WTC11 (cell line): ENCODE measurements at regions not wholly inside any gene's neighbourhood (a gene's known extent, or its start where the extent isn't known, plus 50 kb on each side); places are given as distances from the start of the nearest gene placed in this dataset.

ENCODE experiments used
- ATAC-seq: fragments of 200-7000 bp; cut with Tn5 transposase; 2 replicates; pipeline ENCODE4 v1.10.0; 2021; ENCODE audit warnings: mild to moderate bottlenecking, moderate library complexity
- CTCF ChIA-PET: fragments of 300-600 bp; sonication (Branson Sonifier 250); formaldehyde crosslinking; loops from one replicate; lab custom pipeline; 2021; ENCODE audit warnings: antibody characterized with exemption; lab: Charles Lee
- POLR2A ChIA-PET: fragments of 350-600 bp; sonication (Branson Sonifier 250); formaldehyde crosslinking; loops from one replicate; lab custom pipeline; 2021; ENCODE audit warnings: antibody characterized with exemption; lab: Charles Lee
- DNase-seq: peaks from one replicate; pipeline ENCODE4 v3.0.0; 2021; ENCODE audit warnings: low spot score
- H3K27ac Mint-ChIP-seq: 2 replicates; pipeline ENCODE4 v1.8.0; 2021; ENCODE audit warnings: mixed read lengths
- H3K27me3 Mint-ChIP-seq: 2 replicates; pipeline ENCODE4 v1.8.0; 2021; ENCODE audit warnings: low read depth, mild to moderate bottlenecking, moderate library complexity, mixed read lengths
- H3K36me3 Mint-ChIP-seq: 2 replicates; pipeline ENCODE4 v1.8.0; 2021; ENCODE audit warnings: mixed read lengths
- H3K4me1 Mint-ChIP-seq: 2 replicates; pipeline ENCODE4 v1.8.0; 2022; ENCODE audit warnings: mixed read lengths
- H3K4me3 Mint-ChIP-seq: 2 replicates; pipeline ENCODE4 v1.8.0; 2021; ENCODE audit warnings: mild to moderate bottlenecking, moderate library complexity, mixed read lengths
- H3K9me3 Mint-ChIP-seq: 2 replicates; pipeline ENCODE4 v1.8.0; 2021; ENCODE audit warnings: mixed read lengths
- CBFB ChIP-seq: sonication (generic); formaldehyde crosslinking; IDR thresholded peaks from 2 replicates; pipeline ENCODE4 v1.8.1; 2022; ENCODE audit warnings: mild to moderate bottlenecking, low read depth, missing genetic modification reagents
- E2F4 ChIP-seq: sonication (generic); formaldehyde crosslinking; IDR thresholded peaks from 2 replicates; pipeline ENCODE4 v1.8.1; 2022; ENCODE audit warnings: low read depth, mild to moderate bottlenecking, moderate library complexity, missing genetic modification reagents, borderline replicate concordance
- ELF4 ChIP-seq: sonication (generic); formaldehyde crosslinking; IDR thresholded peaks from 2 replicates; pipeline ENCODE4 v1.8.1; 2022; ENCODE audit warnings: low read depth, mild to moderate bottlenecking, moderate library complexity, missing genetic modification reagents
- ESRRA ChIP-seq: sonication (generic); formaldehyde crosslinking; IDR thresholded peaks from 2 replicates; pipeline ENCODE4 v1.8.1; 2022; ENCODE audit warnings: mild to moderate bottlenecking, missing genetic modification reagents, borderline replicate concordance
- GABPB1 ChIP-seq: sonication (generic); formaldehyde crosslinking; IDR thresholded peaks from 2 replicates; pipeline ENCODE4 v1.8.1; 2023; ENCODE audit warnings: mild to moderate bottlenecking, missing genetic modification reagents
- IRF2 ChIP-seq: sonication (generic); formaldehyde crosslinking; IDR thresholded peaks from 2 replicates; pipeline ENCODE4 v1.8.0; 2022; ENCODE audit warnings: low read depth, missing genetic modification reagents, borderline replicate concordance
- JAZF1 ChIP-seq: fragments of 250-450 bp; sonication (Bioruptor Pico); IDR thresholded peaks from 2 replicates; pipeline ENCODE4 v1.9.0; 2021; ENCODE audit warnings: moderate library complexity, mild to moderate bottlenecking, inconsistent platforms
- KAT7 ChIP-seq: sonication (generic); formaldehyde crosslinking; IDR thresholded peaks from 2 replicates; pipeline ENCODE4 v1.8.1; 2023; ENCODE audit warnings: missing genetic modification reagents, mild to moderate bottlenecking, borderline replicate concordance
- MYBL2 ChIP-seq: sonication (generic); formaldehyde crosslinking; IDR thresholded peaks from 2 replicates; pipeline ENCODE4 v1.8.1; 2023; ENCODE audit warnings: mild to moderate bottlenecking, moderate library complexity, missing genetic modification reagents
- NFYB ChIP-seq: sonication (generic); formaldehyde crosslinking; conservative IDR thresholded peaks from 2 replicates; pipeline ENCODE4 v1.8.0; 2022; ENCODE audit warnings: low read depth, missing genetic modification reagents
- NR1H2 ChIP-seq: sonication (generic); formaldehyde crosslinking; IDR thresholded peaks from 2 replicates; pipeline ENCODE4 v1.9.0; 2021; ENCODE audit warnings: mild to moderate bottlenecking, moderate library complexity, missing genetic modification reagents
- NR2C2 ChIP-seq: sonication (generic); formaldehyde crosslinking; IDR thresholded peaks from 2 replicates; pipeline ENCODE4 v1.8.0; 2022; ENCODE audit warnings: mild to moderate bottlenecking, missing genetic modification reagents
- PRRX2 ChIP-seq: fragments of 250-450 bp; sonication (Bioruptor Pico); IDR thresholded peaks from 2 replicates; pipeline ENCODE4 v1.8.0; 2021; ENCODE audit warnings: mild to moderate bottlenecking
- RELA ChIP-seq: sonication (generic); formaldehyde crosslinking; IDR thresholded peaks from 2 replicates; pipeline ENCODE4 v1.8.1; 2022; ENCODE audit warnings: missing genetic modification reagents, mild to moderate bottlenecking, borderline replicate concordance
- TCF7 ChIP-seq: sonication (generic); formaldehyde crosslinking; IDR thresholded peaks from 2 replicates; pipeline ENCODE4 v1.8.0; 2022; ENCODE audit warnings: mild to moderate bottlenecking, low read depth, missing genetic modification reagents, moderate library complexity
- TP53 ChIP-seq: sonication (generic); formaldehyde crosslinking; IDR thresholded peaks from 2 replicates; pipeline ENCODE4 v1.8.1; 2023; ENCODE audit warnings: mild to moderate bottlenecking, missing genetic modification reagents
- ZNF138 ChIP-seq: sonication (generic); formaldehyde crosslinking; conservative IDR thresholded peaks from 2 replicates; pipeline ENCODE4 v1.8.1; 2022; ENCODE audit warnings: mild to moderate bottlenecking, moderate library complexity, missing genetic modification reagents
- ZNF219 ChIP-seq: sonication (generic); formaldehyde crosslinking; IDR thresholded peaks from 2 replicates; pipeline ENCODE4 v1.8.0; 2023; ENCODE audit warnings: missing genetic modification reagents, mild to moderate bottlenecking, borderline replicate concordance
- ZNF232 ChIP-seq: sonication (generic); formaldehyde crosslinking; IDR thresholded peaks from 2 replicates; pipeline ENCODE4 v1.8.0; 2022; ENCODE audit warnings: mild to moderate bottlenecking, missing genetic modification reagents
- ZNF281 ChIP-seq: sonication (generic); formaldehyde crosslinking; IDR thresholded peaks from 2 replicates; pipeline ENCODE4 v1.8.0; 2023; ENCODE audit warnings: mild to moderate bottlenecking, missing genetic modification reagents
- ZNF512 ChIP-seq: sonication (generic); formaldehyde crosslinking; IDR thresholded peaks from 2 replicates; pipeline ENCODE4 v1.8.1; 2022; ENCODE audit warnings: missing genetic modification reagents, borderline replicate concordance
- ZNF671 ChIP-seq: fragments of 250-450 bp; sonication (Bioruptor Pico); IDR thresholded peaks from 2 replicates; pipeline ENCODE4 v1.8.0; 2021; ENCODE audit warnings: mild to moderate bottlenecking
- TF ChIP-seq, protein P1 (sequence below): sonication (generic); formaldehyde crosslinking; IDR thresholded peaks from 2 replicates; pipeline ENCODE4 v1.8.1; 2023; ENCODE audit warnings: mild to moderate bottlenecking, missing genetic modification reagents, moderate library complexity

DNA sequence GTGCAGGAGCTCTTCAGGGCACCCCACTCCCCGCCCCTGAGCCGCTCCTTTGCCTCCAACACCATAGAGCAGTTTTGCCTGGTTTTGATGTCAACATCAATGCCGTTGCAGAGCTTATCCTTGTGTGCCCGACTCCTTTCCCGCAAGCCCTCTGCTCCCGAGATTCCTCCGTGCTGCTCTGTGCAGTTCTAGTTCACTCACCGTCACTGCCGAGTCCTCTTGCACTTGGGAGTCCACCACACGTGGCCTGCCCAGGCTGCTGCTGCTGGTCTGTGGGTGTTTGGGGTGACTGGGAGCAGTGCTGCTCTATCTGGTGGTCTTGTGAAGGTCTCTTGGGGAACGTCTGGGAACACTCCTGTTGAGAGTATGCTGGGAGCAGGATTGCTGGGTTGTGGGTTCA is 63.8 kb upstream of the ANO1 start:
- TF ChIP-seq ZNF671 (CRISPR knock-in tag): no peak
- no peak for TF ChIP-seq NFYB
- TF ChIP-seq PRRX2 (CRISPR knock-in tag): no peak
- TF ChIP-seq NR2C2 (CRISPR knock-in tag): no peak
- TF ChIP-seq TCF7 (CRISPR knock-in tag): no peak
- no peak for TF ChIP-seq ZNF219 (CRISPR knock-in tag)
- no peak for TF ChIP-seq E2F4
- H3K4me1 Mint-ChIP-seq: no peaks in the 10 kb centered on the region
- POLR2A ChIA-PET: no interaction called here
- no peaks in the 10 kb centered on the region for H3K36me3 Mint-ChIP-seq
- no peak for DNase-seq
- no peaks in the 10 kb centered on the region; the same call in 1 of the 2 replicates for H3K27me3 Mint-ChIP-seq
- ATAC-seq: no peak
- H3K4me3 Mint-ChIP-seq: no peak overlapping the region
- H3K27ac Mint-ChIP-seq: no peak overlapping the region
- CTCF ChIA-PET: interaction anchor here (1.3 kb wide), 1 partner anchor 144 kb away, joined by 4 read pairs; no protein-coding TSS in a partner anchor
- no peaks in the 10 kb centered on the region for H3K9me3 Mint-ChIP-seq

DNA sequence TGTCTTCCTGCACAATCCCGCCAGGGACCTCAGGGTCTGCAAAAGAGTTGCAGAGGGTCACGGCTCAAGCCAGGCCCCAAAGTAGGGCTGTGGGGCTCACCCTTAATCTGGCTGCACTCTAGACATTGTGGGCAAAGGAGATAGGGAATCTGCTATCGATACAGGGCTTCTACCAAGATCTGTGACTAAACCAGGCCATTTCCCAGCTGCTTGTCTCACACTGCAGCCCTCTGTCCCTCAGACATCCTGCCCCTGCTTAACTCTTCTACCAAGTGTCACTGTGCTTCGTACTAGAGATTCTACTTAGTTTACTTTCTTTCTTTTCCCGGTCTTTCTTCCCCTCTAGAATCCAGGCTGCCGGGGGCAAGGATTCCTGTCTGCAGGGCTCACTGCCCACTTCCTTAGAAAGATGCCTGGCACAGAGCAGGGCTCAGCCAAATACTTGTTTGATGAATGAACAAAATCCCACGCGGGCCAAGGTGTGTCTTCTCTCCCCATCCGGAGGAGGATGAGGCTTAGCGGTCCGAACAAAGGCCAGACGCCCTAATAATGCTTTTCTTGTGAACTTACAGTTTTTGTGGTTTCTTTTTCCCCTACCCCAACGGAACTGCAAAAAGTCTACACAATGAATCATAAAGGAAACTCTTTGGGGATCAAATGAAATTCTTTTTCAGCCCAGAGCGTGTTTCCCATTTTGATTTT is 61.3 kb upstream of the ANO1 start:
- H3K4me3 Mint-ChIP-seq: no peak overlapping the region
- no peak for TF ChIP-seq TP53 (CRISPR knock-in tag)
- TF ChIP-seq, all 79 proteins: peak for 0
- DNase-seq: no peak
- no peak for ATAC-seq
- no peak overlapping the region for H3K27ac Mint-ChIP-seq
- no peaks in the 10 kb centered on the region for H3K36me3 Mint-ChIP-seq
- ChIA-PET CTCF (interaction anchor here (0.7 to 1.2 kb wide), 4 partner anchors 33 to 885 kb away, joined by 3 read pairs; no protein-coding TSS in a partner anchor), POLR2A (no interaction called here)
- H3K9me3 Mint-ChIP-seq: no peaks in the 10 kb centered on the region
- H3K27me3 Mint-ChIP-seq: no peaks in the 10 kb centered on the region; the same call in 1 of the 2 replicates
- no peaks in the 10 kb centered on the region for H3K4me1 Mint-ChIP-seq

DNA sequence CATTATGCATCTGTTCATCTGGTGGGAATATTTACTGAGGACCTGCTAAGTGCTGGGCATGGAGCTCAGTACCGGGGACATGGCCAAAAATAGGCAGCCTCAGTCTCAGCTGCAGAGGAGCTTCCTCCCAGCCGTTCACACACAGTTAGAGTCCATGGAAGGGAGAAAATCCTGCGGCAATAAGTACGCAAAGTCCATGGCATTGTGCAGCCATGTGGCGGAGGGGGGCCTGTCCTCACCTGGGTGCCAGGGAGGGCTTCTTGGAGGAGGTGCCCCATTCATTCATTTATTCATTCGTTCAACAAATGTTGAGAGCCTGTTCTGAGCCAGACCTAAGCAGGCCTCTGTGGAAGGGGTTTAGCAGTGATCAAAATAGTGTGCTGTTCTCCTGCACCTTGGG is 59.3 kb upstream of the ANO1 start:
- TF ChIP-seq ZNF138 (CRISPR knock-in tag) (no peak), ZNF232 (CRISPR knock-in tag) (no peak), JAZF1 (CRISPR knock-in tag) (no peak), ZNF512 (CRISPR knock-in tag) (no peak), PRRX2 (CRISPR knock-in tag) (no peak), ZNF671 (CRISPR knock-in tag) (no peak)
- no peaks in the 10 kb centered on the region; the same call in 1 of the 2 replicates for H3K27me3 Mint-ChIP-seq
- ChIA-PET CTCF (interaction anchor here (0.5 kb wide), 1 partner anchor 54 kb away, joined by 3 read pairs; no protein-coding TSS in a partner anchor), POLR2A (no interaction called here)
- H3K27ac Mint-ChIP-seq: no peak overlapping the region
- no peaks in the 10 kb centered on the region for H3K9me3 Mint-ChIP-seq
- no peaks in the 10 kb centered on the region for H3K4me1 Mint-ChIP-seq
- no peaks in the 10 kb centered on the region for H3K36me3 Mint-ChIP-seq
- DNase-seq (no peak), ATAC-seq (no peak)
- H3K4me3 Mint-ChIP-seq: no peak overlapping the region

DNA sequence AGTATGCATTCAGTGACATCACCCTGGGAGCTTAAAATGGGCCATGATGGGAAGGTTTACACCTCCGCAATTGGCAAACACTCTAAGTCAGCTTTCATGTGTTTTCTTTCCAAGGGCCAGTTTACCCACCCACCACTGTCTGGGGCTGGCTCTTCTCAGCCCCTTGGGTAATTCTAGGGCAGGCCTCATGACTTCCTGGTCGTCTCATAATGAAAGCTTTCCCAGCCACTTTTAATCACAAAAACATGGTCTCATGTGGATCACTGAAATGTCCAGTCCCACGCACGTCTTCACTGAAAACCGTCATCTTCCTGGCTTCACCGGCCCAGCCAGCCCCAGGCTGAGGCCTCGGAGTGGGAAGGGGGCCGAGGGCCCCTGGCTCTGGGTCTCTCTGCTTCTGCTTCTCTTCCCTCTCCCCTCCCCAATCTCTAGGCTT is 58.5 kb upstream of the ANO1 start:
- H3K9me3 Mint-ChIP-seq: no peaks in the 10 kb centered on the region
- TF ChIP-seq ZNF281 (CRISPR knock-in tag) (no peak), ZNF138 (CRISPR knock-in tag) (no peak), ESRRA (no peak), ELF4 (CRISPR knock-in tag) (no peak), NR1H2 (CRISPR knock-in tag) (no peak), KAT7 (no peak), CBFB (CRISPR knock-in tag) (no peak), MYBL2 (CRISPR knock-in tag) (no peak), RELA (CRISPR knock-in tag) (no peak), IRF2 (CRISPR knock-in tag) (no peak), GABPB1 (CRISPR knock-in tag) (no peak)
- TF ChIP-seq, protein P1, sequence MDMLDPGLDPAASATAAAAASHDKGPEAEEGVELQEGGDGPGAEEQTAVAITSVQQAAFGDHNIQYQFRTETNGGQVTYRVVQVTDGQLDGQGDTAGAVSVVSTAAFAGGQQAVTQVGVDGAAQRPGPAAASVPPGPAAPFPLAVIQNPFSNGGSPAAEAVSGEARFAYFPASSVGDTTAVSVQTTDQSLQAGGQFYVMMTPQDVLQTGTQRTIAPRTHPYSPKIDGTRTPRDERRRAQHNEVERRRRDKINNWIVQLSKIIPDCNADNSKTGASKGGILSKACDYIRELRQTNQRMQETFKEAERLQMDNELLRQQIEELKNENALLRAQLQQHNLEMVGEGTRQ (CRISPR knock-in tag): no peak
- TF ChIP-seq, all 79 proteins: peak for 0
- Mint-ChIP-seq H3K4me1 (no peaks in the 10 kb centered on the region), H3K27ac (no peak overlapping the region), H3K36me3 (no peaks in the 10 kb centered on the region), H3K4me3 (no peak overlapping the region), H3K27me3 (no peaks in the 10 kb centered on the region; the same call in 1 of the 2 replicates)
- DNase-seq (no peak), ATAC-seq (no peak)
- POLR2A ChIA-PET: no interaction called here
- CTCF ChIA-PET: no interaction called here
